HG03565 (cell line): ENCODE measurements at regions not wholly inside any gene's neighbourhood (a gene's known extent, or its start where the extent isn't known, plus 50 kb on each side); places are given as distances from the start of the nearest gene placed in this dataset.

Experiments used
- ATAC-seq: cut with Tn5 transposase; IDR thresholded peaks from one replicate; pipeline ENCODE4 v1.9.1; 2021; ENCODE audit warnings: mild to moderate bottlenecking, moderate library complexity; ENCODE audit not compliant: unreplicated experiment

DNA sequence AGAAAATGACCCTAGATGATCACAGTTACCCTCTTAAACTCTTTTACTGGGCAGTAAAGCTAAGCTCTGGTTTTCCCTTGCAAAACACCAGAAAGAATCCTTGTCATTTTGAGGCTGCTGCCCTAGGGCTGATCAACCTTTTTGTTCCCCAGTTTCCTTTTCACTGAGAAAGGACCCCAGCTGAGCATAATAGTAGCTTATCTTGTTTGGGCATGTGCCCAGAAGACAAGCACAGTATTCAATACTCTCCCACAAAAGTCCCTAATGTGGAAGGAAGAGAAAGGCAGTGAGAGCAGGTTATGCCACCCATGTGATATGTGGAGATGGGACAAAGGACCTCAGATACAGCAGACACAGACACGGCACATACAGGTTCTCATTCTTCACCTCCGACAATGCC, 332.6 kb upstream of the TMPO start:
- ATAC-seq: no peak

DNA sequence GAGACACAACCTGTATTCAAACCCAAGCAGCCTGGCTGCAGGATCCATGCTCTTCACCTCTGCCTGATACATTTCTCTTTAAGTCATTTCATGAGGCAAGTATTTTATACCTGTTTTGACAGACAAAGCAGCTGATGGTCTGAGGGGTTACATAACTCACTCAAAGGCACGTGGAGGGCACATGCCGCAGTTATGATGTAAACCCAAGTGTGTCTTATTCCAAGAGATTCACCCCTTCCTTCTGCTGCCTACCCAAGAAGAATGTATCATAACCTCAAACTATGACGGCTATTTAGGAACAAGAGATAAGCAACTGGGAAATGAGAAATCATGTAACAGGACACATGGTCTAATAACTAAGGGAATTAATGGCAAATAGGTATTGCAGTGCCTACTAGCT, 329.8 kb upstream of the TMPO start:
- ATAC-seq: no peak

DNA sequence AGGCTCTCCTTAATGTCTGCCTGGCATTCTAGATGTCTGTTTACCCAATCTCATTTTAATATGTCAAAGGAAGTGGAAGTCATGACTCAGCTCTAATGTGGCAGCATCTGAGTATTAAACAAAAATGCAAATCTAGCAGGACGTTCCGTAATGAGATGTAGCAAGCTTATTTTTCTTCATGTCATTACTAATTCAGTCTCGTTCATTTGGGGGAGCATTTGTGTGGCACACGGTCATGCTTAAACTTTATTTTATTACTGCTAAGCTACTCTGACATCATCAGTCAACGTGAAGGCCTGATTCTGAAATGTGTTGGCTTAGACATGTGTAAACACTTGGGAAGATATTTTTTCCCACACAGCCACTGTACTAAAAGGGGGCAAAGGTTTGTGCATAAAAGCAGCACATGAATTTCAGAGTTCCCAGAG, 326.7 kb upstream of the TMPO start:
- no peak for ATAC-seq

DNA sequence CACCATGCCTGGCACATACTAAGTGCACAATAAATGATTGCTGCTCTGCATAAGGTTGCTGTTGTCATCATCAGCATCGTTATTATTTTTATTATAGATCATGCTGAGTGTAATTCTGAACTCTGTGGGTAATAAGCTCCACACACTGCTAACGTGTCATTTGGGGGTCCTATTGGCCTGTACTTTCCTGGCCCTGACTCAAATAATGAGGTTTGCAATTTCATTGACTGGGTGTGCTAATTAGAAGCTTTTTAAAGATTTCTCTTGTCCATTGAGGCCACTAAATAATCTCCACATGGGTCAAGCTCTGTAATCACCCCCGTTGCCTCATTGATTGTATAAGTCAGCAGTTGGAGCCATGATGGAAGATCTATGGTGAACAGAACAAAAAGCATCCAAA, 320.8 kb upstream of the TMPO start:
- ATAC-seq: no peak

DNA sequence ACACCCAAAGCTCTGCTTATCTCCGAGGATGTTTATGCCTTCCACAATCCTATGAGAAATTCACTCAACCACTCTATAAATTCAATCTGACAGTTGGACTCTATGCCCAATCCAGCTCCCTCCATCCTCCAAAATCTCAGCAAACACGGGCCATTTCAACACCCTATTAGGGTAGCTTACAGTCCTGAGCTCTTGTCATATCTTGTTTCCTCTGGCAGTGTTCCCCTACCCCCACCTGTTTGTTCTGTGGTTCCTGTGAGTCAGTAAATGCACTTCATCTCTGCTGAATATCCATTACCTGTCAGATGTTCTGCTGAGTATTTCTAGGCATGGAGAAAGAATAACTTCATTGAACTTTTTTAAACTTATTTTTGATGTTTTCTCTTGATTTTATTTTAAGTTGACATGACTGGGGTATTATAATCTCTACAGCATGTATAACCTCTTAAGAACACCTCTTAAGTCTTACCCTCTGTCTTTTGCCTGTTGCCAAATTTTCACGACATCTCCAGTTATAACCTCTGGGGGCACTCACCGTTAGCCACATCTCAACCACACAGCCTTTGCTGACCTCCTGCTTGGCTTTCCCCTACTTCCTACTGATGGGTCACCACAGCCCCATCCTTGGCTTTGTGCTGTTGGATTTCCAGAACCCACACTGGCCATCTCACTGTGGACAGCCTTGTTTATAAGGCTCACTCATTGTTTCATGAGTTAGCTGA, 317.0 kb upstream of the TMPO start:
- ATAC-seq: no peak

DNA sequence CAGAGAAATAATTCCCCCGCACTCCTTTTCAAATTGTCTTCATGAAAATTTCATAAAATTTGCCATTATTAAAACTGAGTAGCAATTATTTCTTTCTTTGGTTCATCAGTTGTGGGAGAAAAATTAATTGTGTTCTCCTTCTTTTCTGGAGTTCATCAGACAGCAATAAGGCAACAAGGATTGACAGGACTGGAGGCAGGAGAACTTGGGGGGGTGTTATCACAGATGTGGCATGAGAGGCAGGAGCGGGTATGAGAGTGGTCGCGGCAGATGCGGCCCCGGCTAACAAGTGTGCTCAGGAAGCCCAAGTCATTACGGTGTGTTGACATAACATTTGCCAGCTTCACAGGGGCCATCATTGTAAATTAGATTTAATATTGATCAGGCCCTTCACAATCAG, 306.6 kb upstream of the TMPO start:
- ATAC-seq: no peak

DNA sequence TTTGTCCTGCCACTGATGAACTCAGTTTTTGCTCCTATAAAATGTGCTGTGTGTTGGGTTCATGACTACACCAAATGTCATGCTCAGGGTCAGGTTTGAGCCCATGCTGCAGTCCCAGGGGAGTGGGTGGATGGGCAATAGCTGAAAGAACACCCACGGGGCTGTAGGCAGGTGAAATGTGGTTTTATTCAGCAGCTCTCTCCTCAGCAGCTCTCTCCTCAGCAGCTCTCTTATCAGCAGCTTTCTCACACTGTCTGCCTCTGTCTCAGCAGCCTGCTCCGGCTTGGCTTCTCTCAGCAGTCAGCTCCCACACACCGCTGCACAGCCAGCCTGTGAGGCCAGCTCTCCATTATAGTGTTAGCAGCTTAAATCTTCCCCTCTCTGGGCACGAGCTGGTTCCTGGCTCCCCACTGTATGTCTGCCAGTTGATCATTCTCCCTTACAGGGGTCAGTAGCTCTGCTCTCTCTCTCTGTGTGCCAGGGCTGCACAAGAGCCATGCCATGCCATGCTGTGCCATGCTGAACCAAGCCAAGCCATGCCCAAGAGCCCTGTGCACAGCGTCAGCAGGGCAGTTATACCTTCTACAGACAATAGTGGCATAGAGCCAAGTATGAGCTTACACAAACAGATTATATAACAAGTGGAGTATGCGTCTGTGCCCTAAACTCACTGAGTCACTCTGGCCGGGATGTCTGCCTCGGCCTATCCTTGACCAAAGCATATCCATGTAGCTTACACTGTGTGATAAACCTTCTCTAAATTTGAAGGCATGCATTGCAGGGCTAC, 303.3 kb upstream of the TMPO start:
- ATAC-seq: no peak

DNA sequence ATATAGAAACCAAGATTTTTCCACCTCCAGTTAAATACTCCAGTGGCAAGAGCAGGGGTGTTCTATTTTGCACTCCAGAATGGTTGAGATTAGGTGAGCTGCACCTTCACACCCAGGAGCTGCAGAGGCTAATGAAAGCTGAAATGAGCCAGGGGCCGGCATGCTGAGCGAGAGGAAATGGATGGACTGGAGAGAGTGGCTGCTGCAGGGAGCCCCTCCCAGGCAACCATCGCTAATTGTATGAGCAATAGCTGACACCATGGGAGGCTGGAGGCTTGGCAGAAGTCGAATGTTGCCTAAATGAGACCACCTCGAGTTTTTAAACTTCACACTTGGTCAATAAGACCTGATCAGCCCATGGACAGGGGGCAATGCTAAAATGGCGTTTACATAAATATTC, 301.8 kb upstream of the TMPO start:
- ATAC-seq: no peak

DNA sequence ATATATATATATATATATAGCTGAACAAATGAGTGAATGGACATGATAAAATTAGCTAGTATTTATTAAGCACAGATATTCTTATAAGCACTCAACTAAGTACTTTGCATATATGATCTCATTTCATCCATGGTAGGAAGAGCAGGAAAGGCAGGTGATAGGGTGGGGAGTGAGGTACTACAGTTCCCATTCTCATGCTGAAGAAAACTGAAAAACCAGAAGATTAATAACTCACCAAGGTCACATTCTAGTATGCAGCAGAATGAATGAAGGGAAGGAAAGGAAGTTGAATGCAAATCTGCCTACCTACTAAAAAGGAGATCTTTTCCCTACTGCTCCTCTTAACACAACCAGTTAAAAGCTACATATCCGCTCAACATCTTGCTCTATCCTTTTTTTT, 298.1 kb upstream of the TMPO start:
- no peak for ATAC-seq

DNA sequence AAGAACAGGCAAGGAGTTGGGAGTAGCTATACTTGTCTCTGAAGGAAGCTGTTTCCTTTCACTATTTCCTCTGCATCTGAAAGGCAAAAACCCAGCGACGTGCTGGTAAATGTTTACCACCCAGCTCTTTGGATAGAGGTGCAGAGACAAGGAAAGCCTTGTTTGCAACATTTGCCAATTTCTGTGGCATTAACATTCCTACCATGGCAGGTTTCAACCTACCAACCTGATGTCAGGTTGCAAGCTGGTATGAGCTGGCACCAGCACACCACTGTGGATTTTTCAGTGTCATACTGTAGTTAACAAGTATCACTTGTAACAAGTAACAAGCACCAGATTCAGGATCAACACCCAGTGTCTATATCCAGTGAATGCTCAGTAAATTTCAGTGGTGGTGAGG, 294.8 kb upstream of the TMPO start:
- no peak for ATAC-seq

DNA sequence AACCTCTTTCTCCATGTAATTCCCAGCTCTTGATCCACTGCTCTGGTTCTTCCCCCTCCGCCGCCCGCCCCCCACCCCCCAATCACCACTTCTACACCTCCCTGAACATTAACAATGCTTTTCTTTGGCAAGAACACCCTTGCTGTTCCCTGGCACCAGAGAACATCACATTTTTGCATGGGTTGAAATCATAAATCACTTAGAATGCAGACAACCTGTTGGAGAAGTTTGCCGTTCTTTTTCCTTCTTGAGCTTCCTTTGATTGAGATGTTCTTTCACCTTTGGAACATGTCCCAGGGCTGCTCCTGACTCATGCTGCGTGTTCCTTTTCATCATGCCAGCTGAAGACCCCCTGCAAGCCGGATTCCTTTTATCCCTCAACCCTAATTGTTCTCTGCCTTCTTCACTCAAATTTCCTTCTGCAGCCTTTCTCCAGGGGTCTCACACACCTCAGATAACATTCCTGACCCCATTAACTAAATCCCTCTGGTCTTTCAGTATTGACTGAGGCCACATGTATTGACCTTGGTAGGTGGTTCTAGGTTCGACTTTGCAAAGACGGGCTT, 294.1 kb upstream of the TMPO start:
- ATAC-seq: no peak

DNA sequence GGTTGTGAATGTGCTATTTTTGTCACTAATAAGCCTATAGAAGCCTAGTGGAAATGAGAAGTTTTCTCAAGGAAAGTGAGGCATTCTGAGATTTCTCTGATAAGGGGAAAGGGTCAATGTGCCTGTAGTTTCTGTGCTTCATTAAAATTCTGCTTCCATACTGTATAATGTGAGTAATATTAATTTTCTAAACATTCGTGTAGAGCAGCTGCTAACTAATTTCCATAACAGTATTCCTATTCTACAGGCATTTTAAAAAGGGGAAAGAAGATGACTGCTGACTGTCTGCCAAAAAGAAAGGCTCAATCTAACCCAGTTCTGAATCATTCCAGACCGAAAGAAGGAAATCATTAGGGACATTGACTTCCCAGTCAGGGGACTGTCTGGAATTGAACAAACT, 293.3 kb upstream of the TMPO start:
- ATAC-seq: no peak

DNA sequence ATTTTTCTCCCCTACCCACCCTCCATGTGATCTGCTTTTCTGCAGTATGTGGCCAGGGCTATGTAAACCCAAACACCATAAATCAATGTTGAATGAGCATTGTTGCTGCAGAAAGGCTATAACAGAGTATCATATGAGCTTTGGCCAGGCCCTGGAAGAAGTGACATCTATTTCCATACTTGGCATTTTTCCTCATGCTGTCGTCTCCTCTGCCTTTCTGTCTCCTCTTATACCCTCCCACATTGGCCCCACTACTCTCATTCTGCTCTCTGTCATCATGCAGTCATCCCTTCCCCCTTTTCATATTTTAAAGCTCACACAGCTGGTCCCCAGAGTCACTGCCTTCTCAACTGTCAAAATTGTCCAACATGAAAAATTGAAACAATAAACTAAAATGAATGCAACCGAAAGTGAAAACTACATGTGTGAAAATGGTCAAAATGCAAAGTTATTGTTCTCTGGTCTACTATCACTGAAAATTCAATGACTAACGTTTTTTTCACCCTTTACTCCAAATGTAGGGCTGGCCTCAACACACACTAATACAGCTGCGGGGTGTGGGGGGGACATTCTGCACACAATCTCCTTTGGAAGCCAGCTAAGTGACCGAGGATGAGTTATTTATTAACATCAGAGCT, 290.7 kb upstream of the TMPO start:
- peak; percentile 59 for ATAC-seq

DNA sequence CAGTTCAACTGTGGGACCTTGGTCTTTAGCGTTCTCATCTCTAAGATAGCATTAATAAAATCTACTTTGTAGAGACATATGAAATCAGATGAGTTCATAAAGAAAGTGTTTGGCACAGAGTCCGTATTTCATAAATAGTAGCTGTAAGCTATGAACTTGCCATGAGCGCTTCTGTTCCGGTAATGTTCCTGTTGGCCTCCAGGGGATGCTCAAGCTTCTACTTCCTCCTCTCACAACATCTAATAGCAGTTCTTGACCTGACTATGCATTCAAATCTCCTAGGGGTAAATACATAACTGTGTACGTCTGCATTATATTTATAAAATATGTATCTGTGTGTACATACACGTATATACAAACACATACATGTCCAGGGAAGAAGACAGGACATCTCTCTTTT, 288.2 kb upstream of the TMPO start:
- no peak for ATAC-seq

DNA sequence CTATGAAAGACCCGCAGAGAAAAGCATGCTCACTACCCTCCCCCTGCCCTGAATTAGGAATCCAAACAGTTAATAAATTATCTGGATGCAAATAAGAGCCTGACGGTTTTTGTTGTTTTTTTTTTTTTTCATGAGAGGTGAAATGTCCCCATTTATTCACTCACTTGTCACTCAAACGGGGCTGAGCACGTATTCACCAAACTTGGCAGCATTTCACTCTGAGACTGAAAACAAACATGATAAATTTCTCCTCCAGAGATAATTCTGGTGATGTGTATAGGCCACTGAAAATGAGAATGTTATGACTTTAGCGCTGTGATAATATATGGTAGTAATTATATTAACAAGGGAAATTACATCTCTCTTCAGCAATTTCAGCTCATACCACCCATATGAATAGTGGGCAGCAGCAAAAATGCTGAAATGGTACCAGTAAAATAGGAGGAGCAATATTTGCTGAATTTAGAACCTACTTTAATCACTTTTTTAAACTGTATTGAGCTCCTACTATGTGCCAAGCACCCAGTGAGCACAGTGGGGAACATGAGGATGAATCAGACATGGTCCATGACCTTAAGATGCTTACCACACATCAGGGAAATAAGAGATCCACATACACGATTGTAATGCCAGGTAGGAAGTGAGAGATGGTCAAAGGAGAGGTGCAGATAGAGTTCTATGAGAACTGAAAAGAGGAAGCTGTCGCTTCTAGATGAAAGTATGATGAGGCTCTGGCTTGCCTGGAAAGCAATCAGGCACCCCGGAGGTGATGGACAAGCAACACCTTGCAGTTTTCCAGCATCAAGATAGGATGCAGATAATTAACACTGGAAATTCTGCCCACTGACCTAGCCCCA, 286.5 kb upstream of the TMPO start:
- no peak for ATAC-seq

DNA sequence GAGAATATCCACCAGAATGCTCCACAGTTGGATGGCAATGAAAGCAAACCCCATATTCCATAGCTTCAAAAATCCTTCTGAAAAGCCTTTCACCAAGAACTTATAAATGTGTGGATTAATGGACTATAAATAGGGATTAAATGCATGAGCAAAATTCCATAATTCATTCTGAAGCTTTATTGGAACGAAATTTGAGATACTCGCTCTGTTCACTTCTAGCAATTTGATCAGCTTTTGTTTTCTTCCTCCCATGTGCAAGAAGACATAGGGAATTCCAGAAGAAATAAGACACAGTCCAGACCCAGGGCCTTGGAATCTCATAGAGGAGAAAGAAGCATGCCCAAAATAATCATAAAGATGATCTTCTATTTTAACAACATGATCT, 285.9 kb upstream of the TMPO start:
- ATAC-seq: no peak

DNA sequence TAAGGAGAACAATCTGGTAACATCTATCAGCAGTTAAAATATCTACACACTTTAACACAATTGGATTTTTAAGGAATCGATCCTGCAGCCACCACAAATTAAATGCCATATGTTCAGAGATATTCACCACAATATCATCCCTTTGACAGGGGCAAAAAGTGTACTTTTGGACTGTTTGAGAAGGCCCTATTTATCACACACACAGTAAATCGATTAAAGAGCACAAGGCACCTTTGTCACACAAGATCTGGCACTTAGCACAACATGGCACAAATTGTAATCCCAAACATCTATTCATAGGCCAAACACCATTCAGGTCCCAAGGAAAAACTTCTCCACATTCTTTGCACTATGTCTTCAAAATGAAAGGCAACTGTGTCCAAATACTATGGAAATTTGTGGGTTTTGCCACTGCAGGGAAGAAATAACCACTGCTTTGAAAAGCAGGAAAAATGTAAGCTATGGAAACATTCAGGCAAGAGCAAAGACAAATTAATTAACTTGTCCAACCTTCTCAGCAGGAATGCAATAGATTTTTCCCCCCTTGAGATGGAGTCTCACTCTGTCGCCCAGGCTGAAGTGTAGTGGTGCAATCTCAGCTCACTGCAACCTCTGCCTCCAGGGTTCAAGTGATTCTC, 282.5 kb upstream of the TMPO start:
- ATAC-seq: no peak

DNA sequence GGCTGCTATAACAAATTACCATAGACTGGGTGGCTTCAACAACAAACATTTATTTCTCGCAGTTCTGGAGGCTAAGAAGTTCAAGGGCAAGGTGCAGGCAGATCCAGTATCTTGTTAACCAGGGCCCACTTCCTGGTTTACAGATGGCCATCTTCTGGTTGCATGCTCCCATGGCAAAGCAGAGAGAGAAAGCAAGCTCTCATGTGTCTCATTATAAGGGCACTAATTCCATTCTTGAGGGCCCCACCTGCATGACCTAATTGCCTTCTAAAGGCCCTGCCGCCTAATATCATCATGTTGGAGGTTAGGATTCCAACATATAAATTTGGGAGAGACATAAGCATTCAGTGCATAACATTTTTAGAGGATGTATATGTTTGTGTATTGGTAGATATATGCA, 280.1 kb upstream of the TMPO start:
- no peak for ATAC-seq

DNA sequence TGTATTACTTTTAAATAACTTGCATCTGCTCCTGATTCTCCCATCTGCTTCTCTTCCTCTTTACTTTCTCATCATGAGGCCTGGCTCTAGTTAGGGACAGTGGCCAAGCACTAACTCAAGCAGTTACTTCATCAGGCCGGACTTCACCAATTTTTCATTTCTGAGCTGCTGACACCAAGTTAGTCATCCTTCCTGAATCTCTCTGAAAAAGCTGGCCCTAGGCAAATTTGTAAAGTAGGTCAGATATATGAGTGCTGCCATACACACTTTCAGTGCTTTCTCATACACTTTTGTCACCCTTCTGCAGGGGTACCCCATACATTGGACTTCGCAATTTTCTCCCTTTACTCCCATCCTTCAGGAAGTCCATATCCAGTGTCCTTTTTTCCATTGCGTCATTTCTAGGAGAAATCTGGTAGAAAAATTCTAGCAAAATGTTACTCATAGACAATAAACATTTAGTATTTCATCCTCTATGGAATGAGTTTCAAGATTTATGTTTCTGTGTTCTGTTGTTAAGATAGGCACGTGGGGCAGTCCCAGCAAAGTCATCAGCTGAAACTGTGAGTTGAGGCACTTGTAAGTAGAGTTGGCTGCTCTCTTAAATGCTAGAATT, 276.8 kb upstream of the TMPO start:
- ATAC-seq: no peak

DNA sequence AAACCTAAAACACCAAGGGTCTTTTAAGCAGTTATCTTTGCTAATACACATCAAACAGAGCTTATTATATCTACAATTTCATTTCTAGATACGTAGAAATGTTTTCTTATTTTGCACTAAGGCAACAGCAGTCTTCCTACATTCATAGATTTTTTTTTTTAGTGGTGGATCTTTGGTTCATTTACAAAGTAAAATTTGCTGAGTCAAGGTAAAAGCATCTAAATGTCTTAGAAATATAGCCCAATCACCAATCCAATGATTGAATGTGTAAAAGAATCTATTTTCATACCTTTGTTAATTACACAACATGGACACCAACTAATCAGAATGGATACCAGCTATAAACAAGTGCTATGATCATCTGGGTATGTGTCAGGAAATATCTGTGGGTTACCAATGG, 272.2 kb upstream of the TMPO start:
- no peak for ATAC-seq
